Cardiac fibroblast (primary cell): ENCODE measurements at regions not wholly inside any gene's neighbourhood (a gene's known extent, or its start where the extent isn't known, plus 50 kb on each side); places are given as distances from the start of the nearest gene placed in this dataset.

Source experiments
- DNase-seq, 2 donors: peaks; one replicate each; pipeline versions ENCODE4 v3.0.0 to v3.0.0-alpha.2; 2010; ENCODE audit warnings: low read depth in 2 of 2
- H3K4me3 ChIP-seq, 2 donors: replicated peaks in 1 of 2; 1 replicate in 1 of 2; 2 replicates in 1 of 2; pipeline ENCODE4 v1.5.1; 2011; ENCODE audit warnings: low read depth in 2 of 2, low read length in 2 of 2, mild to moderate bottlenecking in 2 of 2, moderate library complexity in 1 of 2
- TF ChIP-seq, protein P1 (sequence below): IDR thresholded peaks from one replicate; pipeline ENCODE4 v1.5.1; 2011; ENCODE audit warnings: low read depth, mild to moderate bottlenecking, low read length, inconsistent platforms

DNA sequence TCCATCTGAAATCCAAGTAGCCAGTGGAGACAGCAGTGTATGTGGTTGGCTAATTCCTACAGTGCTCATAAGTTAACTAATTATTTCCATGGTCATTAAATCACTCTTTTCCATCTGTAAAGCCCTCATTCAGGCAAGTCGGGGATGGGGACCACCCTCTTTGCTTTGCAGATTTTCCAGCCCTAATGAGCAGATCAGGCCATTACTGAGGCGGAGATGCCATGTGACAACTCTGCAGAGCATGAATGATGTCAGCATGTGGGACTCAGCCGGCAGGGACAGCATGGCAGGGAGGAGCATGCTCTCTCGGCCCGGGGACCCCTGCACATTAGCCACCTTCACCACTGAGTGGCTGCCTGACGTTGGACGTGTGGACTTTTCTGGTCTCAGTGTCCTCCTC is 623.3 kb upstream of the CDH4 start:
- no peak overlapping the region for H3K4me3 ChIP-seq
- TF ChIP-seq, protein P1, sequence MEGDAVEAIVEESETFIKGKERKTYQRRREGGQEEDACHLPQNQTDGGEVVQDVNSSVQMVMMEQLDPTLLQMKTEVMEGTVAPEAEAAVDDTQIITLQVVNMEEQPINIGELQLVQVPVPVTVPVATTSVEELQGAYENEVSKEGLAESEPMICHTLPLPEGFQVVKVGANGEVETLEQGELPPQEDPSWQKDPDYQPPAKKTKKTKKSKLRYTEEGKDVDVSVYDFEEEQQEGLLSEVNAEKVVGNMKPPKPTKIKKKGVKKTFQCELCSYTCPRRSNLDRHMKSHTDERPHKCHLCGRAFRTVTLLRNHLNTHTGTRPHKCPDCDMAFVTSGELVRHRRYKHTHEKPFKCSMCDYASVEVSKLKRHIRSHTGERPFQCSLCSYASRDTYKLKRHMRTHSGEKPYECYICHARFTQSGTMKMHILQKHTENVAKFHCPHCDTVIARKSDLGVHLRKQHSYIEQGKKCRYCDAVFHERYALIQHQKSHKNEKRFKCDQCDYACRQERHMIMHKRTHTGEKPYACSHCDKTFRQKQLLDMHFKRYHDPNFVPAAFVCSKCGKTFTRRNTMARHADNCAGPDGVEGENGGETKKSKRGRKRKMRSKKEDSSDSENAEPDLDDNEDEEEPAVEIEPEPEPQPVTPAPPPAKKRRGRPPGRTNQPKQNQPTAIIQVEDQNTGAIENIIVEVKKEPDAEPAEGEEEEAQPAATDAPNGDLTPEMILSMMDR = no peak
- no peak for DNase-seq

DNA sequence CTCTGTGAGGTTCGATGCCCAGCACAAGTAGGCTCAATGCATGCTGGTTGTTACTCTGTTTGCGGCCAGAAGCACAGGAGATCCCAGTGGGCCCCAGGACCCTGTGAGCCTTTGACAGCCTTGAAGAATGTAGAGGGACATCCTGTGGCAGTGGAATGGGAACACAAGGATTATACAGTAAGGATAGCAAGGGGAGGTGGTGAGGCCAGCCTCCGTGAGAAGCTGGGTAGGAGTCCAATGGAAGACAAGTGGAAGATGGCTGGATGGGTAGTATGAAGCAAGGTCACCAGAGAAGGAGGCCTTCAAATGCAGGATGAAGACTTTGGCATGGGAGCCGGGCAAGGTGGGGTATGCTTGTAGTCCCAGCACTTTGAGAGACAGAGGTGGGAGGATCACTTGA is 622.9 kb upstream of the CDH4 start:
- H3K4me3 ChIP-seq = no peak overlapping the region
- DNase-seq = no peak
- TF ChIP-seq, protein P1 = no peak

DNA sequence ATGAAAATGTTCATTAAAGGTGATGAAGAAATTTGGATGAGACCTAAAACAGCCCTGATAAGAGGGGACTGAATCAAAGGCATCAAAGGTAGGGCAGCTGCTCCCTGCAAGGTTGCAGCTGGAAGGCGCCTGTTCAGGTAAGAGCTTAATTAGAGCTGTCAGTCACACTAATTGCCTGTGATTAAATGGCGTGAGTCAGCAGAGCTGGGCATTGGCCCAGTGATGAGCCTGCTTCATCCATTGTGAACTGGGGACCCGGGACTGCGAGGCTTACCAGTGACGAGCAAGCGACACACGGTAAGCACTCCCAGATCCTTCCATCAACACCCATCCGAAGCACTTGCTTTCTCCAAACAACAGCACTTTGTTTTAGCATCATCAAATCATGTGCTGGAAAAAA is 621.5 kb upstream of the CDH4 start:
- no peak overlapping the region for H3K4me3 ChIP-seq
- no peak for DNase-seq
- TF ChIP-seq, protein P1 = no peak

DNA sequence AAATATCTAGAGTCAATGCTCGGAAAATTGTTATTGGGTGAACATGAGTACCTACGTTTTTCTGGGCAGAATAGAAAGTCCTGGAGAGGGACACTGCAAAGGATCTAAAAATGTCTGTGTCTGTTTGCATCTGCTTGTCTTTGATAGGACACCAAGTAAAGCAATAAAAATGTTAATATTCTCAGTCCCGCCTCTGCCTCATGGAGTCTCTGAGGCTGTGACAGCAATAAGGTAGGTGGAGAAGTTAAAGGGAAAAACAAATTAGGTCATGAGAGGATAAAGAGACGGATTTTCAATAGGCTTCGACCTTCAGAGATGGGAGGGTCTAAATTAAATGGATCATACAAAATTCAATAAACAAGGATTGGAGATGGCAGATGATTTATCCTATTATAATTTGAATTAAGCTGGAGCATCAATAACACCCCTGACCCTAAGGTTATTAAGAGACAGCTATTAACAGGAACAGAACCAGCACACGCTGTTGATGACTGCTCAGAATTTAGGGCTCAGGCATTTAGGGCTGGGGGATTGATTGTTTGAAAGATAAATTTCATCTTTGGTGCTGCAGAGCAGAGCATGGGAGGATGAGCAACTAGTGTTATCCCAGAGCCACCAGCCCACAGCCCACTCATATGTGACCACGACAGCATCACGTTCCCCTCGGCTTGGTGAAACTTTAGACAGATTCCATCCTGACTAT is 620.3 kb upstream of the CDH4 start:
- TF ChIP-seq, protein P1 = no peak

DNA sequence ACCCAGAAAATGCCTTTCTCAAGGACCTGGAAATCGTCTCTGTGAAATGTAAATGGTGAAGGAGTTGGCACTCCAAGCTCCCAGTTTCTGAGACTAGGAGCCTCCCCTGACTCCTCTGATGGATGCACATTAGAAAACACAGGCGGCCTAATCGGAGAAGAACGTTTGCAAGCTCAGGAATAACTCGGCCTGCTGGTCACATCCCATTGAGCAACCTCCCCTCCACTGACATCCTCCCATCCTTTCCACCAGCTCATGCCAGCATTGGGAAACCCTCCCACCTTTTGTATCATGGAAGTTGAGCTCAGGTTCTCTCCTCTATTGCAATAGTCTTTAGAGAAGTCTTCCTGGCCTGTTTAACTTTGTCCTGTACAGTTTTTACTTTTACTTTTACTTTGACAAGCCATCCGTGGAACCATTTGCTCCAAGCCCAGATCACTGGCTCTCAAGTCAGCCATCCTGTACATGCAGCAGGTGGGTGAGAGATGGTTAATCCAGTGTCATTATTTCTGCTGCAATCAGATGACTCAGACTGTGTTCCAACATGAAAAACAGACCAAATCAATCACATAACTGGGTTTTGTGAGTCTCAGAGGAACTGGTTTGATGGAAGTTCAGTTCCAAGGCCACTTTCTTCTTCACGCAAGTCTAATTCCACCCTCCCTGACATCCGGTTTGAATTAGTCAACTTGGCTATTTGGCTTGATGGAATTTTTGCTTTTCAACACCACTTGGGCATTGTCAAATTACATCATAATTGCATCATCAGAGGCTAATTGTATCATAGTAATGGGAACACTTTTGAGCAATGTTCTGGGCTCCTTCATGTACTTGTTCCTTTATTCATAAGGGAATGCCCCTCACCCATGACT is 619.4 kb upstream of the CDH4 start:
- H3K4me3 ChIP-seq = no peak overlapping the region
- TF ChIP-seq, protein P1 = no peak
- DNase-seq = no peak

More for the DNA sequence above, 620.3 kb upstream of the CDH4 start:
- no peak overlapping the region for H3K4me3 ChIP-seq
- DNase-seq = no peak

DNA sequence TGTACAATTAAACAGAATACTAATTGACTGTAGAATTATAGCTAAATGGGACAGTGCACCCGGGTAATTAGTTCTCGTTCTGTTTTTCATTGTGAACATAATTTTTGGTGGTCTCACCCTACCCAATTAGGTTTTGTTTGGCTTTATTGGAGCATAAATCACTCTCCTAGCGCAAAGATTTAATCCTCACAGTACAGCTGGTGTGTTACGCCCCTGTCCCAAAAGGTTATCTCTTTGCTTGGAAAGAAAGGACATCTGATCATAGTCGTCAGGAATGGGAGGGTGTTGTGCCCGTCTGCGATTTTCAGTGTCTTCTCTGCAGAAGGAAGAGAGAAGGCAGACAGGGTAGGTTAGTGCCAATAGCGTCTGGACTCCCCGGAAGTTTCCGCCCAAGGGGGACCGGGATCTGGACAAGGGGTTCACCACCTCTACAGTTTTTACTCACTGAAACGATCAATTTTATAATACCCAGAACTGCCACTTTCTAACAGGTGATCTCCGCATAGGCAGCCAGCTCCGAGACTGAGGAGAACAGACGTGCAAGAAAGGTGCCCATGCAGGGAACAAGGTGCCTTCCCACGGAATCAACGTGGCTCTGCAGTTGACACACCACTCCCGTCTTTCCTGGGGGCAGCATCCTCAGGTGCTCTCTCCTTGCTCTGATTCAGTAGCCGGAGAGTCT is 617.4 kb upstream of the CDH4 start:
- DNase-seq = no peak
- TF ChIP-seq, protein P1 = no peak
- H3K4me3 ChIP-seq = no peak overlapping the region
